Liver (tissue), 8 donors: ENCODE measurements at regions not wholly inside any gene's neighbourhood (a gene's known extent, or its start where the extent isn't known, plus 50 kb on each side); places are given as distances from the start of the nearest gene placed in this dataset.

Experiments
- DNase-seq: peaks from one replicate; pipeline ENCODE4 v3.0.0-alpha.2; 2017; ENCODE audit warnings: low spot score
- H3K27ac ChIP-seq, 2 donors: one replicate each; pipeline ENCODE4 v1.7.0; 2013; ENCODE audit warnings: inconsistent platforms in 2 of 2, low read length in 2 of 2, control low read depth in 1 of 2, low read depth in 1 of 2, mild to moderate bottlenecking in 1 of 2
- H3K27me3 ChIP-seq, 4 donors: one replicate each; pipeline versions ENCODE4 v1.6.1 to v1.7.0; 2013; ENCODE audit warnings: low read length in 3 of 4, inconsistent platforms in 1 of 4, mild to moderate bottlenecking in 1 of 4, moderate library complexity in 1 of 4; ENCODE audit not compliant: control insufficient read depth in 4 of 4, insufficient read depth in 4 of 4
- H3K36me3 ChIP-seq, 4 donors: one replicate each; pipeline versions ENCODE4 v1.6.1 to v1.7.0; 2013; ENCODE audit warnings: low read length in 3 of 4, mild to moderate bottlenecking in 3 of 4, low read depth in 1 of 4, moderate library complexity in 1 of 4; ENCODE audit not compliant: control insufficient read depth in 4 of 4, insufficient read depth in 3 of 4
- H3K4me1 ChIP-seq, 4 donors: one replicate each; pipeline versions ENCODE4 v1.6.1 to v1.7.0; 2013; ENCODE audit warnings: low read length in 3 of 4, mild to moderate bottlenecking in 3 of 4, moderate library complexity in 1 of 4; ENCODE audit not compliant: control insufficient read depth in 4 of 4, insufficient read depth in 4 of 4
- H3K4me3 ChIP-seq, 3 donors: one replicate each; pipeline versions ENCODE4 v1.6.1 to v1.7.0; 2013; ENCODE audit warnings: low read length in 3 of 3, control low read depth in 1 of 3, low read depth in 1 of 3, mild to moderate bottlenecking in 1 of 3
- H3K9ac ChIP-seq, 2 donors: one replicate each; pipeline ENCODE4 v1.7.0; 2013; ENCODE audit warnings: low read length in 2 of 2, mild to moderate bottlenecking in 2 of 2, moderate library complexity in 2 of 2, control low read depth in 1 of 2, low read depth in 1 of 2
- H3K9me3 ChIP-seq, 4 donors: one replicate each; pipeline versions ENCODE4 v1.6.1 to v1.7.0; 2013; ENCODE audit warnings: low read length in 3 of 4; ENCODE audit not compliant: control insufficient read depth in 4 of 4
- ATF3 ChIP-seq: IDR thresholded peaks from 2 replicates; pipeline ENCODE4 v1.6.1; 2016; ENCODE audit warnings: antibody characterized with exemption
- CTCF ChIP-seq: fragments of 150-350 bp; IDR thresholded peaks from 2 replicates; pipeline ENCODE4 v1.5.1; 2017; ENCODE audit warnings: improper control_type of control experiment, low read depth, low read length; ENCODE audit not compliant: missing input control
- EGR1 ChIP-seq, 2 donors: IDR thresholded peaks; 2 replicates each; pipeline ENCODE4 v1.6.1; 2016 to 2018; ENCODE audit warnings: antibody characterized with exemption in 2 of 2, low read depth in 2 of 2
- FOXA2 ChIP-seq: IDR thresholded peaks from 2 replicates; pipeline ENCODE4 v1.6.1; 2016; ENCODE audit warnings: antibody characterized with exemption
- HNF4A ChIP-seq, 2 donors: conservative IDR thresholded peaks; 2 replicates each; pipeline ENCODE4 v1.6.1; 2016; ENCODE audit warnings: antibody characterized with exemption in 2 of 2, mild to moderate bottlenecking in 2 of 2
- HNF4G ChIP-seq: IDR thresholded peaks from 2 replicates; pipeline ENCODE4 v1.6.1; 2016; ENCODE audit warnings: antibody characterized with exemption
- JUND ChIP-seq, 2 donors: IDR thresholded peaks; 2 replicates each; pipeline ENCODE4 v1.6.1; 2016; ENCODE audit warnings: antibody characterized with exemption in 2 of 2
- NR2F2 ChIP-seq: IDR thresholded peaks from 2 replicates; pipeline ENCODE4 v1.6.1; 2016; ENCODE audit warnings: antibody characterized with exemption
- RAD21 ChIP-seq, 2 donors: IDR thresholded peaks; 2 replicates each; pipeline ENCODE4 v1.6.1; 2016; ENCODE audit warnings: antibody characterized with exemption in 2 of 2, mild to moderate bottlenecking in 2 of 2
- REST ChIP-seq: IDR thresholded peaks from 2 replicates; pipeline ENCODE4 v1.6.1; 2016; ENCODE audit warnings: antibody characterized with exemption, mild to moderate bottlenecking
- RXRA ChIP-seq, 2 donors: IDR thresholded peaks; 2 replicates each; pipeline ENCODE4 v1.6.1; 2017 to 2018; ENCODE audit warnings: antibody characterized with exemption in 2 of 2, mild to moderate bottlenecking in 1 of 2
- SP1 ChIP-seq: IDR thresholded peaks from 2 replicates; pipeline ENCODE4 v1.6.1; 2018; ENCODE audit warnings: antibody characterized with exemption, mild to moderate bottlenecking
- TAF1 ChIP-seq: conservative IDR thresholded peaks from 2 replicates; pipeline ENCODE4 v1.6.1; 2016; ENCODE audit warnings: antibody characterized with exemption, mild to moderate bottlenecking
- YY1 ChIP-seq: IDR thresholded peaks from 2 replicates; pipeline ENCODE4 v1.6.1; 2016; ENCODE audit warnings: antibody characterized with exemption, mild to moderate bottlenecking
- ZBTB33 ChIP-seq: IDR thresholded peaks from 2 replicates; pipeline ENCODE4 v1.6.1; 2016; ENCODE audit warnings: antibody characterized with exemption
- WGBS: extraction: QIAGEN DNeasy Blood & Tissue Kit; methylation state at CpG from one replicate; pipeline ENCODE4 v1.1.7; 2013; 5-methylcytosine and 5-hydroxymethylcytosine counted together
- donor health status: healthy.
- donor health status: healthy.
- donor health status: healthy.
- donor health status: healthy.
- donor health status: healthy.

GRCh38 chr2:11022591-11023273 lies 111.0 kb downstream of the KCNF1 start (continued):
- no peak for TF ChIP-seq CTCF
- no peak for TF ChIP-seq JUND (IDR thresholded peaks at IDR 0.05)
- TF ChIP-seq RAD21 (IDR thresholded peaks at IDR 0.05), result no peak

GRCh38 chr2:11023326-11024258 lies 111.9 kb downstream of the KCNF1 start:
- no peak for DNase-seq
- 86% methylated on average over 29 of the region's 29 CpGs for WGBS
- Histone ChIP-seq H3K9me3 (no peaks in the 10 kb centered on the region), H3K4me3 (no peak overlapping the region), H3K4me1 (no peaks in the 10 kb centered on the region), H3K27me3 (no peaks in the 10 kb centered on the region), H3K27ac (no peak overlapping the region), H3K36me3 (no peaks in the 10 kb centered on the region), H3K9ac (no peak overlapping the region)
- TF ChIP-seq RXRA (IDR thresholded peaks at IDR 0.05), result no peak
- TF ChIP-seq NR2F2, result no peak
- TF ChIP-seq ZBTB33, result no peak
- no peak for TF ChIP-seq RAD21 (IDR thresholded peaks at IDR 0.05)
- no peak for TF ChIP-seq YY1
- no peak for TF ChIP-seq REST

- Histone ChIP-seq H3K27me3 (no peaks in the 10 kb centered on the region), H3K27ac (no peak overlapping the region), H3K9me3 (no peaks in the 10 kb centered on the region), H3K9ac (no peak overlapping the region), H3K4me1 (no peaks in the 10 kb centered on the region), H3K36me3 (no peaks in the 10 kb centered on the region), H3K4me3 (no peak overlapping the region)
- 33% methylated on average over 14 of the region's 14 CpGs for WGBS
- no peak for DNase-seq
- no peak for TF ChIP-seq FOXA2
- TF ChIP-seq RAD21 (IDR thresholded peaks at IDR 0.05), result no peak
- no peak for TF ChIP-seq YY1
- TF ChIP-seq EGR1 (IDR thresholded peaks at IDR 0.05; ENCODE audit: low read depth in 2 of 2), result no peak
- no peak for TF ChIP-seq TAF1
- TF ChIP-seq HNF4A (conservative IDR thresholded peaks at IDR 0.05), result no peak
- no peak for TF ChIP-seq CTCF
- TF ChIP-seq ZBTB33, result no peak
- no peak for TF ChIP-seq JUND (IDR thresholded peaks at IDR 0.05)
- TF ChIP-seq NR2F2, result no peak
- TF ChIP-seq ATF3, result no peak
- no peak for TF ChIP-seq SP1
- no peak for TF ChIP-seq HNF4G
These were observed 112.5 kb downstream of the KCNF1 start for GRCh38 chr2:11024259-11024645.
